PFSK-1 (cell line): ENCODE measurements at regions not wholly inside any gene's neighbourhood (a gene's known extent, or its start where the extent isn't known, plus 50 kb on each side); places are given as distances from the start of the nearest gene placed in this dataset.

Experiments used
- POLR2AphosphoS5 ChIP-seq: IDR thresholded peaks from 2 replicates; pipeline ENCODE4 v1.6.1; 2012; ENCODE audit warnings: low read depth, mild to moderate bottlenecking, control low read depth, low read length, moderate library complexity
- REST ChIP-seq, 2 experiments: IDR thresholded peaks; 2 replicates each; pipeline versions ENCODE4 v1.6.1 to v1.8.0; 2011 to 2012; ENCODE audit warnings: low read depth in 2 of 2, low read length in 2 of 2, control low read depth in 1 of 2, inconsistent platforms in 1 of 2, mild to moderate bottlenecking in 1 of 2, moderate library complexity in 1 of 2; ENCODE audit not compliant: insufficient read depth in 1 of 2
- SIN3A ChIP-seq: IDR thresholded peaks from 2 replicates; pipeline ENCODE4 v1.6.1; 2012; ENCODE audit warnings: mild to moderate bottlenecking, low read length, moderate library complexity, borderline replicate concordance; ENCODE audit not compliant: insufficient read depth
- TAF1 ChIP-seq: IDR thresholded peaks from 2 replicates; pipeline ENCODE4 v1.6.1; 2012; ENCODE audit warnings: low read length, control low read depth, borderline replicate concordance; ENCODE audit not compliant: insufficient read depth

- TF ChIP-seq POLR2AphosphoS5 (no peak), TAF1 (no peak), REST (IDR thresholded peaks at IDR 0.05; ENCODE audit: insufficient read depth in 1 of 2, low read depth in 2 of 2, low read length in 2 of 2) (no peak), SIN3A (no peak)
Measured at GRCh38 chr6:105458551-105458950, 55.7 kb upstream of the PREP start.
